Muscle layer of duodenum (tissue), 2 donors: ENCODE measurements at regions not wholly inside any gene's neighbourhood (a gene's known extent, or its start where the extent isn't known, plus 50 kb on each side); places are given as distances from the start of the nearest gene placed in this dataset.

ENCODE experiments used
- H3K27ac ChIP-seq: one replicate; pipeline ENCODE4 v1.7.0; 2013; ENCODE audit warnings: mild to moderate bottlenecking, low read length
- H3K27me3 ChIP-seq: one replicate; pipeline ENCODE4 v1.7.0; 2013; ENCODE audit warnings: low read depth, mild to moderate bottlenecking, control low read depth, low read length
- H3K36me3 ChIP-seq, 2 donors: one replicate each; pipeline ENCODE4 v1.7.0; 2013; ENCODE audit warnings: low read length in 2 of 2, control low read depth in 1 of 2, mild to moderate bottlenecking in 1 of 2; ENCODE audit not compliant: insufficient read depth in 2 of 2, control insufficient read depth in 1 of 2
- H3K4me1 ChIP-seq, 2 donors: one replicate each; pipeline ENCODE4 v1.7.0; 2013; ENCODE audit warnings: low read length in 2 of 2, mild to moderate bottlenecking in 2 of 2, control low read depth in 1 of 2, moderate library complexity in 1 of 2; ENCODE audit not compliant: insufficient read depth in 2 of 2, control insufficient read depth in 1 of 2
- H3K4me3 ChIP-seq, 2 donors: one replicate each; pipeline ENCODE4 v1.7.0; 2013; ENCODE audit warnings: low read length in 2 of 2, low read depth in 1 of 2, mild to moderate bottlenecking in 1 of 2
- H3K9me3 ChIP-seq, 2 donors: one replicate each; pipeline ENCODE4 v1.7.0; 2013; ENCODE audit warnings: low read length in 2 of 2, control low read depth in 1 of 2, mild to moderate bottlenecking in 1 of 2; ENCODE audit not compliant: control insufficient read depth in 1 of 2
- donor health status: healthy.

- Histone ChIP-seq H3K4me1 (no peaks in the 10 kb centered on the region), H3K27me3 (no peaks in the 10 kb centered on the region), H3K9me3 (no peaks in the 10 kb centered on the region), H3K27ac (no peak overlapping the region), H3K36me3 (no peaks in the 10 kb centered on the region), H3K4me3 (no peak overlapping the region)
Measured at GRCh38 chr14:61154641-61155040, 126.5 kb downstream of the TMEM30B start.

- H3K27ac ChIP-seq = no peak overlapping the region
- no peaks in the 10 kb centered on the region for H3K4me1 ChIP-seq
- H3K36me3 ChIP-seq = no peaks in the 10 kb centered on the region
- H3K9me3 ChIP-seq = no peaks in the 10 kb centered on the region
- H3K27me3 ChIP-seq = no peaks in the 10 kb centered on the region
- H3K4me3 ChIP-seq = no peak overlapping the region
Measured at GRCh38 chr14:61153914-61154545, 127.1 kb downstream of the TMEM30B start.

GRCh38 chr14:61153431-61153830 lies 127.7 kb downstream of the TMEM30B start:
- Histone ChIP-seq H3K4me1 (no peaks in the 10 kb centered on the region), H3K27me3 (no peaks in the 10 kb centered on the region), H3K4me3 (no peak overlapping the region), H3K27ac (no peak overlapping the region), H3K36me3 (no peaks in the 10 kb centered on the region), H3K9me3 (no peaks in the 10 kb centered on the region)

GRCh38 chr14:61152851-61153364 lies 128.2 kb downstream of the TMEM30B start:
- Histone ChIP-seq H3K27me3 (no peaks in the 10 kb centered on the region), H3K9me3 (no peaks in the 10 kb centered on the region), H3K27ac (no peak overlapping the region), H3K4me1 (no peaks in the 10 kb centered on the region), H3K4me3 (no peak overlapping the region), H3K36me3 (no peaks in the 10 kb centered on the region)

- no peaks in the 10 kb centered on the region for H3K9me3 ChIP-seq
- H3K4me3 ChIP-seq = no peak overlapping the region
- H3K4me1 ChIP-seq = peaks cover 0 to 5% of the 10 kb centered on the region in 2 donors
- no peak overlapping the region for H3K27ac ChIP-seq
- no peaks in the 10 kb centered on the region for H3K27me3 ChIP-seq
- no peaks in the 10 kb centered on the region for H3K36me3 ChIP-seq
Measured at GRCh38 chr14:61151251-61151650, 129.9 kb downstream of the TMEM30B start.

GRCh38 chr14:61150851-61151250 lies 130.3 kb downstream of the TMEM30B start:
- H3K9me3 ChIP-seq = no peaks in the 10 kb centered on the region
- H3K27ac ChIP-seq = no peak overlapping the region
- H3K4me3 ChIP-seq = no peak overlapping the region
- no peaks in the 10 kb centered on the region for H3K36me3 ChIP-seq
- H3K4me1 ChIP-seq = peaks cover 0 to 5% of the 10 kb centered on the region in 2 donors
- no peaks in the 10 kb centered on the region for H3K27me3 ChIP-seq

GRCh38 chr14:61149896-61150295 lies 131.2 kb downstream of the TMEM30B start:
- no peak overlapping the region for H3K27ac ChIP-seq

GRCh38 chr14:61148742-61149350 lies 132.3 kb downstream of the TMEM30B start:
- no peak overlapping the region for H3K27ac ChIP-seq

More at GRCh38 chr14:61149896-61150295, 131.2 kb downstream of the TMEM30B start:
- H3K27me3 ChIP-seq = no peaks in the 10 kb centered on the region
- H3K9me3 ChIP-seq = no peaks in the 10 kb centered on the region
- H3K4me3 ChIP-seq = no peak overlapping the region
- H3K4me1 ChIP-seq = peaks cover 0 to 5% of the 10 kb centered on the region in 2 donors
- no peaks in the 10 kb centered on the region for H3K36me3 ChIP-seq

GRCh38 chr14:61147831-61148549 lies 133.1 kb downstream of the TMEM30B start:
- peaks cover 0 to 2% of the 10 kb centered on the region in 2 donors for H3K9me3 ChIP-seq
- H3K4me3 ChIP-seq = no peak overlapping the region
- H3K4me1 ChIP-seq = peaks cover 0 to 5% of the 10 kb centered on the region in 2 donors
- no peaks in the 10 kb centered on the region for H3K27me3 ChIP-seq
- peak overlapping the region; percentile 64 for H3K27ac ChIP-seq
- H3K36me3 ChIP-seq = no peaks in the 10 kb centered on the region

More at GRCh38 chr14:61148742-61149350, 132.3 kb downstream of the TMEM30B start:
- Histone ChIP-seq H3K9me3 (peaks cover 0 to 2% of the 10 kb centered on the region in 2 donors), H3K27me3 (no peaks in the 10 kb centered on the region), H3K36me3 (no peaks in the 10 kb centered on the region), H3K4me1 (peaks cover 0 to 5% of the 10 kb centered on the region in 2 donors), H3K4me3 (no peak overlapping the region)

GRCh38 chr14:61147381-61147821 lies 133.7 kb downstream of the TMEM30B start:
- Histone ChIP-seq H3K4me1 (peaks cover 0 to 5% of the 10 kb centered on the region in 2 donors), H3K36me3 (no peaks in the 10 kb centered on the region), H3K27ac (peak overlapping the region; percentile 64), H3K9me3 (peaks cover 0 to 2% of the 10 kb centered on the region in 2 donors), H3K27me3 (no peaks in the 10 kb centered on the region), H3K4me3 (no peak overlapping the region)

GRCh38 chr14:61146899-61147298 lies 134.2 kb downstream of the TMEM30B start:
- Histone ChIP-seq H3K9me3 (peaks cover 0 to 2% of the 10 kb centered on the region in 2 donors), H3K4me1 (peaks cover 0 to 5% of the 10 kb centered on the region in 2 donors), H3K4me3 (no peak overlapping the region), H3K36me3 (no peaks in the 10 kb centered on the region), H3K27ac (peak overlapping the region; percentile 76), H3K27me3 (no peaks in the 10 kb centered on the region)
